Fibroblast of the aortic adventitia (primary cell): ENCODE measurements at regions not wholly inside any gene's neighbourhood (a gene's known extent, or its start where the extent isn't known, plus 50 kb on each side); places are given as distances from the start of the nearest gene placed in this dataset.

Source experiments
- DNase-seq: peaks from one replicate; pipeline ENCODE4 v3.0.0-alpha.2; 2010; ENCODE audit warnings: low read depth
- H3K4me3 ChIP-seq: 2 replicates; pipeline ENCODE4 v1.5.1; 2011; ENCODE audit warnings: low read depth, mild to moderate bottlenecking, control low read depth, low read length, moderate library complexity
- CTCF ChIP-seq: IDR thresholded peaks from 2 replicates; pipeline ENCODE4 v1.5.1; 2011; ENCODE audit warnings: mild to moderate bottlenecking, low read length, control low read depth, inconsistent platforms; ENCODE audit not compliant: insufficient read depth

- TF ChIP-seq CTCF, result no peak
- no peak overlapping the region for H3K4me3 ChIP-seq
- DNase-seq, result no peak
Observed at GRCh38 chrX:101774340-101774739, 114.7 kb upstream of the ARMCX2 start.

- DNase-seq, result no peak
- H3K4me3 ChIP-seq, result no peak overlapping the region
Observed at GRCh38 chrX:101764538-101764937, 104.9 kb upstream of the ARMCX2 start.

GRCh38 chrX:101759000-101759399, 99.3 kb upstream of the ARMCX2 start:
- H3K4me3 ChIP-seq, result no peak overlapping the region
- peak; percentile 49 for TF ChIP-seq CTCF
- peak; percentile 51 for DNase-seq

More at GRCh38 chrX:101764538-101764937, 104.9 kb upstream of the ARMCX2 start:
- no peak for TF ChIP-seq CTCF

- no peak overlapping the region for H3K4me3 ChIP-seq
- no peak for DNase-seq
- TF ChIP-seq CTCF, result no peak
Observed at GRCh38 chrX:101750744-101751143, 91.1 kb upstream of the ARMCX2 start.

GRCh38 chrX:101749436-101749835, 89.8 kb upstream of the ARMCX2 start:
- H3K4me3 ChIP-seq, result no peak overlapping the region
- TF ChIP-seq CTCF, result no peak
- DNase-seq, result no peak

GRCh38 chrX:101745046-101745445, 85.4 kb upstream of the ARMCX2 start:
- no peak for DNase-seq
- TF ChIP-seq CTCF, result no peak
- no peak overlapping the region for H3K4me3 ChIP-seq

GRCh38 chrX:101744085-101744484, 84.4 kb upstream of the ARMCX2 start:
- no peak for TF ChIP-seq CTCF
- peak; percentile 7 for DNase-seq
- no peak overlapping the region for H3K4me3 ChIP-seq
